HL-60 (cell line): ENCODE measurements at regions not wholly inside any gene's neighbourhood (a gene's known extent, or its start where the extent isn't known, plus 50 kb on each side); places are given as distances from the start of the nearest gene placed in this dataset.

Experiments
- GABPA ChIP-seq: IDR thresholded peaks from 2 replicates; pipeline ENCODE4 v1.6.1; 2012; ENCODE audit warnings: low read depth
- POLR2AphosphoS5 ChIP-seq: IDR thresholded peaks from 2 replicates; pipeline ENCODE4 v1.6.1; 2012; ENCODE audit warnings: low read depth
- TF ChIP-seq, protein P1 (sequence below): IDR thresholded peaks from one replicate; pipeline ENCODE4 v1.5.1; 2011; ENCODE audit warnings: low read length, control low read depth, inconsistent platforms; ENCODE audit not compliant: insufficient read depth

DNA sequence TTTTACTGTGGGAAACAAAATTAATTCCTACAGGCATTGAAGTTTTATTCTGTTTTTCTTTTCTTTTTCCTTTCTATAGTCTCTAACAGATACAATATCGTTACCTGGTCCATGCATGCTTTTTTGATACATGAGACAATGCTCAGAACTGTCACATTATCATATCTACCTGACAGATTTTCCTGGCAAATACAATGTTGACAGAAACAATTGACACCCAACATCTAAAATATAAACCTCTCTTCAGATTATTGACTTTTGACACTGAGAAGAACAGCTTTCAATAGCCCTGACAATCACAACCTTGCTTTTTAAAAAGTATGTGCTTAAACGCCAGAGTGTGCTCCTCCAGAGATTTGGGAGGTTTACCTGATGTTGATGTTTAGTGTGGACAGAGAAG, 2334.6 kb upstream of the WWC1 start:
- TF ChIP-seq, protein P1, sequence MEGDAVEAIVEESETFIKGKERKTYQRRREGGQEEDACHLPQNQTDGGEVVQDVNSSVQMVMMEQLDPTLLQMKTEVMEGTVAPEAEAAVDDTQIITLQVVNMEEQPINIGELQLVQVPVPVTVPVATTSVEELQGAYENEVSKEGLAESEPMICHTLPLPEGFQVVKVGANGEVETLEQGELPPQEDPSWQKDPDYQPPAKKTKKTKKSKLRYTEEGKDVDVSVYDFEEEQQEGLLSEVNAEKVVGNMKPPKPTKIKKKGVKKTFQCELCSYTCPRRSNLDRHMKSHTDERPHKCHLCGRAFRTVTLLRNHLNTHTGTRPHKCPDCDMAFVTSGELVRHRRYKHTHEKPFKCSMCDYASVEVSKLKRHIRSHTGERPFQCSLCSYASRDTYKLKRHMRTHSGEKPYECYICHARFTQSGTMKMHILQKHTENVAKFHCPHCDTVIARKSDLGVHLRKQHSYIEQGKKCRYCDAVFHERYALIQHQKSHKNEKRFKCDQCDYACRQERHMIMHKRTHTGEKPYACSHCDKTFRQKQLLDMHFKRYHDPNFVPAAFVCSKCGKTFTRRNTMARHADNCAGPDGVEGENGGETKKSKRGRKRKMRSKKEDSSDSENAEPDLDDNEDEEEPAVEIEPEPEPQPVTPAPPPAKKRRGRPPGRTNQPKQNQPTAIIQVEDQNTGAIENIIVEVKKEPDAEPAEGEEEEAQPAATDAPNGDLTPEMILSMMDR, result no peak
- TF ChIP-seq POLR2AphosphoS5 (no peak), GABPA (no peak)
